SU-DHL-6 (cell line): ENCODE measurements at regions not wholly inside any gene's neighbourhood (a gene's known extent, or its start where the extent isn't known, plus 50 kb on each side); places are given as distances from the start of the nearest gene placed in this dataset.
A peak's percentile ranks its signal among the peaks of the same experiment; 100 is the strongest.
"Not testable (repeated sequence)": the region's sequence is repeated elsewhere in the genome, so short reads cannot be mapped to it uniquely, and the experiment has no call there.

ENCODE experiments used
- H2AFZ ChIP-seq: fragments of 200-600 bp; sonication (generic); 2 replicates; pipeline ENCODE4 v1.6.1; 2014; ENCODE audit warnings: low read depth, mild to moderate bottlenecking, moderate library complexity, mixed read lengths, antibody characterized with exemption, low read length; ENCODE audit not compliant: severe bottlenecking
- H3F3A ChIP-seq: fragments of 200-600 bp; shearing (Covaris generic); 2 replicates; pipeline ENCODE4 v1.6.0; 2016; ENCODE audit warnings: antibody characterized with exemption, mild to moderate bottlenecking; ENCODE audit not compliant: insufficient read depth
- H3K27ac ChIP-seq: fragments of 200-600 bp; sonication (generic); 2 replicates; pipeline ENCODE4 v1.5.1; 2016; ENCODE audit warnings: low read depth, mild to moderate bottlenecking, low read length, moderate library complexity, mixed read lengths
- H3K27me3 ChIP-seq: fragments of 200-600 bp; sonication (generic), shearing (Covaris generic); 2 replicates; pipeline ENCODE4 v1.6.0; 2014; ENCODE audit warnings: mild to moderate bottlenecking, low read length
- H3K36me3 ChIP-seq: fragments of 200-600 bp; sonication (generic); 2 replicates; pipeline ENCODE4 v1.6.1; 2014; ENCODE audit warnings: mild to moderate bottlenecking, low read length, mixed read lengths
- H3K4me2 ChIP-seq: fragments of 300-600, 200-600 bp; shearing (Covaris generic), sonication (generic); 2 replicates; pipeline ENCODE4 v1.6.0; 2014; ENCODE audit warnings: low read length, low read depth, mild to moderate bottlenecking; ENCODE audit not compliant: poor library complexity, severe bottlenecking
- H3K4me3 ChIP-seq: fragments of 200-600 bp; sonication (generic); 2 replicates; pipeline ENCODE4 v1.5.1; 2014; ENCODE audit warnings: antibody characterized with exemption, low read length, mild to moderate bottlenecking, mixed read lengths; ENCODE audit not compliant: insufficient read depth, poor library complexity, severe bottlenecking
- H3K79me2 ChIP-seq: fragments of 200-600 bp; sonication (generic); 2 replicates; pipeline ENCODE4 v1.6.1; 2014; ENCODE audit warnings: mild to moderate bottlenecking, low read length, moderate library complexity; ENCODE audit not compliant: insufficient read depth
- H3K9ac ChIP-seq: fragments of 200-600 bp; sonication (generic); 2 replicates; pipeline ENCODE4 v1.7.0; 2014; ENCODE audit warnings: mild to moderate bottlenecking, low read length
- H3K9me2 ChIP-seq: fragments of 200-600 bp; sonication (generic); replicated peaks from 2 replicates; pipeline ENCODE4 v1.6.1; 2014; ENCODE audit warnings: low read length; ENCODE audit not compliant: insufficient read depth
- H3K9me3 ChIP-seq: fragments of 200-600 bp; sonication (generic); 2 replicates; pipeline ENCODE4 v1.6.1; 2014; ENCODE audit warnings: low read length, mixed read lengths; ENCODE audit not compliant: insufficient read depth
- H4K20me1 ChIP-seq: fragments of 200-600 bp; sonication (generic); 2 replicates; pipeline ENCODE4 v1.6.1; 2014; ENCODE audit warnings: low read depth, mild to moderate bottlenecking, antibody characterized with exemption, low read length, moderate library complexity, mixed read lengths
- CTCF ChIP-seq: fragments of 200-600 bp; sonication (generic); IDR thresholded peaks from one replicate; pipeline ENCODE4 v1.5.1; 2017; ENCODE audit warnings: antibody characterized with exemption, mild to moderate bottlenecking, low read length, moderate library complexity; ENCODE audit not compliant: insufficient read depth, poor library complexity, severe bottlenecking
- EZH2phosphoT487 ChIP-seq: fragments of 200-600 bp; sonication (generic), shearing (Covaris generic); conservative IDR thresholded peaks from 2 replicates; pipeline ENCODE4 v1.6.1; 2018; ENCODE audit warnings: mild to moderate bottlenecking, antibody characterized with exemption, low read length, moderate library complexity, mixed read lengths

- Histone ChIP-seq H3K4me3 (no peak overlapping the region), H3K79me2 (no peaks in the 10 kb centered on the region; the same call in 1 of the 2 replicates), H3K9me3 (no peaks in the 10 kb centered on the region), H3K27ac (peak overlapping the region; percentile 42), H3F3A (peaks cover 6% of the 10 kb centered on the region; the same call in 1 of the 2 replicates), H3K4me2 (no peak overlapping the region), H2AFZ (no peak overlapping the region), H3K36me3 (0 out of 2 replicates have a peak, but pooled peaks cover 2% of the 10 kb centered on the region), H4K20me1 (no peaks in the 10 kb centered on the region), H3K27me3 (no peaks in the 10 kb centered on the region), H3K9ac (no peak overlapping the region), H3K9me2 (no peaks in the 10 kb centered on the region)
- no peak for TF ChIP-seq CTCF
- no peak for TF ChIP-seq EZH2phosphoT487
Measured at GRCh38 chr14:105641075-105641937, 114.9 kb downstream of the TMEM121 start.

GRCh38 chr14:105641951-105642350, 115.6 kb downstream of the TMEM121 start:
- H3K27ac ChIP-seq, result peak overlapping the region; percentile 37; the same call in 1 of the 2 replicates
- not testable (repeated sequence) for H2AFZ ChIP-seq, H3K79me2 ChIP-seq, H3F3A ChIP-seq, H3K4me3 ChIP-seq, H3K36me3 ChIP-seq, H3K27me3 ChIP-seq, H3K9ac ChIP-seq, H3K9me2 ChIP-seq, H3K9me3 ChIP-seq, H4K20me1 ChIP-seq, H3K4me2 ChIP-seq

GRCh38 chr14:105642486-105642885, 116.1 kb downstream of the TMEM121 start:
- peak overlapping the region; percentile 61 for H3K27ac ChIP-seq
- H3K27me3 ChIP-seq, H3K79me2 ChIP-seq, H3K9me2 ChIP-seq, H4K20me1 ChIP-seq, H3F3A ChIP-seq, H3K36me3 ChIP-seq, H3K4me2 ChIP-seq, H3K9me3 ChIP-seq, H3K9ac ChIP-seq, H3K4me3 ChIP-seq, H2AFZ ChIP-seq: not testable (repeated sequence)

GRCh38 chr14:105643406-105644052, 117.1 kb downstream of the TMEM121 start:
- H3K27ac ChIP-seq, result peak overlapping the region; percentile 91
- not testable (repeated sequence) for H3K79me2 ChIP-seq, H3K9me2 ChIP-seq, H3K9me3 ChIP-seq, H3K27me3 ChIP-seq, H2AFZ ChIP-seq, H3F3A ChIP-seq, H3K36me3 ChIP-seq, H4K20me1 ChIP-seq
- peak overlapping the region; percentile 28 for H3K4me3 ChIP-seq
- peak overlapping the region; percentile 60 for H3K9ac ChIP-seq
- H3K4me2 ChIP-seq, result peak overlapping the region; percentile 58

- peak overlapping the region; percentile 28 for H3K4me3 ChIP-seq
- peak overlapping the region; percentile 60 for H3K9ac ChIP-seq
- not testable (repeated sequence) for H3F3A ChIP-seq, H3K27me3 ChIP-seq, H2AFZ ChIP-seq, H3K79me2 ChIP-seq, H4K20me1 ChIP-seq, H3K9me2 ChIP-seq, H3K9me3 ChIP-seq, H3K36me3 ChIP-seq
- H3K27ac ChIP-seq, result peak overlapping the region; percentile 91
- H3K4me2 ChIP-seq, result peak overlapping the region; percentile 58
Measured at GRCh38 chr14:105644053-105644435, 117.7 kb downstream of the TMEM121 start.

- H3K4me3 ChIP-seq, H4K20me1 ChIP-seq, H3K79me2 ChIP-seq, H3K36me3 ChIP-seq, H3K27me3 ChIP-seq, H2AFZ ChIP-seq, H3K9me2 ChIP-seq, H3K9me3 ChIP-seq, H3F3A ChIP-seq: not testable (repeated sequence)
- Histone ChIP-seq H3K4me2 (peak overlapping the region; percentile 58), H3K9ac (peak overlapping the region; percentile 60), H3K27ac (peak overlapping the region; percentile 91)
Measured at GRCh38 chr14:105644457-105644856, 118.1 kb downstream of the TMEM121 start.

GRCh38 chr14:105644891-105645290, 118.5 kb downstream of the TMEM121 start:
- not testable (repeated sequence) for H3K9me3 ChIP-seq, H3K79me2 ChIP-seq, H3K4me3 ChIP-seq, H4K20me1 ChIP-seq, H3K36me3 ChIP-seq, H3K27me3 ChIP-seq, H3K9me2 ChIP-seq, H2AFZ ChIP-seq, H3F3A ChIP-seq
- Histone ChIP-seq H3K27ac (peak overlapping the region; percentile 91), H3K4me2 (peak overlapping the region; percentile 58), H3K9ac (peak overlapping the region; percentile 60)
